GM19397 (cell line): ENCODE measurements at regions not wholly inside any gene's neighbourhood (a gene's known extent, or its start where the extent isn't known, plus 50 kb on each side); places are given as distances from the start of the nearest gene placed in this dataset.

Experiments
- ATAC-seq: cut with Tn5 transposase; IDR thresholded peaks from one replicate; pipeline ENCODE4 v1.9.1; 2021; ENCODE audit warnings: mild to moderate bottlenecking, moderate library complexity; ENCODE audit not compliant: unreplicated experiment

GRCh38 chr10:76735866-76736265 lies 901.7 kb downstream of the KCNMA1 start:
- ATAC-seq = no peak

- no peak for ATAC-seq
Observed at GRCh38 chr10:76733441-76733936, 904.1 kb downstream of the KCNMA1 start.

GRCh38 chr10:76732306-76732705 lies 905.3 kb downstream of the KCNMA1 start:
- ATAC-seq = no peak

- no peak for ATAC-seq
Observed at GRCh38 chr10:76729841-76730487, 907.6 kb downstream of the KCNMA1 start.

GRCh38 chr10:76729346-76729745 lies 908.3 kb downstream of the KCNMA1 start:
- no peak for ATAC-seq

- no peak for ATAC-seq
Observed at GRCh38 chr10:76727038-76727437, 910.6 kb downstream of the KCNMA1 start.

- no peak for ATAC-seq
Observed at GRCh38 chr10:76723844-76724243, 913.8 kb downstream of the KCNMA1 start.

GRCh38 chr10:76721891-76722505 lies 915.6 kb downstream of the KCNMA1 start:
- no peak for ATAC-seq

- ATAC-seq = no peak
Observed at GRCh38 chr10:76719006-76719405, 918.6 kb downstream of the KCNMA1 start.

- no peak for ATAC-seq
Observed at GRCh38 chr10:76717141-76717540, 920.5 kb downstream of the KCNMA1 start.

- ATAC-seq = no peak
Observed at GRCh38 chr10:76711222-76711997, 926.2 kb downstream of the KCNMA1 start.

GRCh38 chr10:76700241-76700640 lies 937.4 kb downstream of the KCNMA1 start:
- ATAC-seq = no peak

- ATAC-seq = no peak
Observed at GRCh38 chr10:76697923-76698322, 939.7 kb downstream of the KCNMA1 start.

GRCh38 chr10:76695069-76695468 lies 942.5 kb downstream of the KCNMA1 start:
- no peak for ATAC-seq

GRCh38 chr10:76686201-76686600 lies 951.4 kb downstream of the KCNMA1 start:
- no peak for ATAC-seq

GRCh38 chr10:76684968-76685367 lies 952.6 kb downstream of the KCNMA1 start:
- ATAC-seq = no peak

GRCh38 chr10:76681153-76681552 lies 956.5 kb downstream of the KCNMA1 start:
- no peak for ATAC-seq

GRCh38 chr10:76679030-76679429 lies 958.6 kb downstream of the KCNMA1 start:
- no peak for ATAC-seq

- no peak for ATAC-seq
Observed at GRCh38 chr10:76675951-76676587, 961.5 kb downstream of the KCNMA1 start.

GRCh38 chr10:76675561-76675950 lies 962.1 kb downstream of the KCNMA1 start:
- ATAC-seq = no peak
